Naive thymus-derived CD4-positive, alpha-beta T cell (primary cell): ENCODE measurements at regions not wholly inside any gene's neighbourhood (a gene's known extent, or its start where the extent isn't known, plus 50 kb on each side); places are given as distances from the start of the nearest gene placed in this dataset.

Experiments
- ATAC-seq: fragments of 150-1000 bp; cut with Tn5 transposase; 2 replicates; pipeline ENCODE4 v1.10.0; 2021; ENCODE audit warnings: mild to moderate bottlenecking, moderate library complexity
- CTCF ChIA-PET: fragments of 350-600 bp; sonication (Branson Sonifier 250); formaldehyde crosslinking; loops from one replicate; lab custom pipeline; 2021; ENCODE audit warnings: antibody characterized with exemption; lab: Charles Lee
- POLR2A ChIA-PET: fragments of 350-600 bp; sonication (Branson Sonifier 250); formaldehyde crosslinking; loops from one replicate; lab custom pipeline; 2021; ENCODE audit warnings: antibody characterized with exemption, inconsistent platforms; lab: Charles Lee
- DNase-seq, 9 donors: peaks; one replicate each; pipeline versions ENCODE4 v3.0.0 to v3.0.0-alpha.2; 2020 to 2022; ENCODE audit warnings: mixed read lengths in 1 of 9
- H3K27ac ChIP-seq: one replicate; pipeline ENCODE4 v1.7.0; 2013; ENCODE audit warnings: mild to moderate bottlenecking, low read depth, low read length, moderate library complexity
- H3K27me3 ChIP-seq, 2 donors: one replicate each; pipeline ENCODE4 v1.7.0; 2013; ENCODE audit warnings: low read length in 2 of 2, mild to moderate bottlenecking in 2 of 2, moderate library complexity in 2 of 2; ENCODE audit not compliant: control insufficient read depth in 2 of 2, insufficient read depth in 2 of 2
- H3K36me3 ChIP-seq, 3 experiments: 1 replicate in 2 of 3; 2 replicates in 1 of 3; pipeline ENCODE4 v1.7.0; 2013; ENCODE audit warnings: low read length in 3 of 3, mild to moderate bottlenecking in 3 of 3, moderate library complexity in 1 of 3; ENCODE audit not compliant: insufficient read depth in 3 of 3, control insufficient read depth in 2 of 3
- H3K4me1 ChIP-seq, 2 donors: one replicate each; pipeline ENCODE4 v1.7.0; 2013; ENCODE audit warnings: low read length in 2 of 2, mild to moderate bottlenecking in 2 of 2, moderate library complexity in 1 of 2; ENCODE audit not compliant: control insufficient read depth in 2 of 2, insufficient read depth in 2 of 2
- H3K4me3 ChIP-seq: 2 replicates; pipeline ENCODE4 v1.7.0; 2013; ENCODE audit warnings: mild to moderate bottlenecking, low read length
- H3K9me3 ChIP-seq, 3 experiments: 1 replicate in 2 of 3; 2 replicates in 1 of 3; pipeline ENCODE4 v1.7.0; 2013; ENCODE audit warnings: low read length in 3 of 3; ENCODE audit not compliant: control insufficient read depth in 2 of 3
- H3K27ac Mint-ChIP-seq, 9 donors: one replicate each; pipeline ENCODE4 v1.8.0; 2020 to 2022; ENCODE audit warnings: mixed read lengths in 9 of 9, mild to moderate bottlenecking in 8 of 9, moderate library complexity in 5 of 9, inconsistent platforms in 2 of 9
- H3K27me3 Mint-ChIP-seq, 5 donors: one replicate each; pipeline ENCODE4 v1.8.0; 2021 to 2022; ENCODE audit warnings: mixed read lengths in 5 of 5, mild to moderate bottlenecking in 1 of 5
- H3K36me3 Mint-ChIP-seq, 5 donors: one replicate each; pipeline ENCODE4 v1.8.0; 2020 to 2022; ENCODE audit warnings: mixed read lengths in 5 of 5, mild to moderate bottlenecking in 3 of 5, inconsistent platforms in 1 of 5
- H3K4me1 Mint-ChIP-seq, 7 donors: one replicate each; pipeline ENCODE4 v1.8.0; 2020 to 2022; ENCODE audit warnings: mixed read lengths in 7 of 7, mild to moderate bottlenecking in 3 of 7, inconsistent platforms in 1 of 7
- H3K4me3 Mint-ChIP-seq, 10 donors: one replicate each; pipeline ENCODE4 v1.8.0; 2020 to 2022; ENCODE audit warnings: mild to moderate bottlenecking in 10 of 10, mixed read lengths in 10 of 10, moderate library complexity in 6 of 10, inconsistent platforms in 2 of 10
- H3K9me3 Mint-ChIP-seq, 11 donors: one replicate each; pipeline ENCODE4 v1.8.0; 2020 to 2022; ENCODE audit warnings: mixed read lengths in 11 of 11, mild to moderate bottlenecking in 4 of 11, inconsistent platforms in 1 of 11, moderate library complexity in 1 of 11
- intact Hi-C, 2 donors: fragments of 100-400 bp; cut with micrococcal nuclease; formaldehyde crosslinking; loops; one replicate each; pipeline ENCODE4 v1.15.1; 2023

DNA sequence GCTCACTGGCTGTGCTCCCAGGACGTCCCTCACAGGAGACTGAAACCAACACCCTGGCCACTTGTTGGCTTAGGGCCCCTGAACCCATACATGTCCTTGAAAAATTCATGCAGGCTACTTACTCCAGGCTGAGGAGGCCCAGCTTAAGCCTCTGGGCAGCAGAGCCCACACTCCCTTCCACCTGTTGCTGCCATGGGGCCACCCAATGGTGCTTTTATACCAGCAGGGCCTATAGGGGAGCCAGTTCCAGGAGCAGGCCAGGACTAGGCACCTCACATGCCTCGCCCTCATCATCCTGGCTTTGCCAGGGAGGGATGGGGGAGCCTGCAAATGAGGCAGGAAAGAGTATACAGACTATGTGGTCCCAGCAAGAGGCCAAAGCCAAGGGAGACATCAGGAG, 181.7 kb upstream of the NECTIN1 start:
- Mint-ChIP-seq H3K9me3 (peaks cover 0 to 20% (median 3%) of the 10 kb centered on the region in 11 donors), H3K27me3 (peaks cover 6 to 25% (median 13%) of the 10 kb centered on the region in 5 donors), H3K27ac (no peak overlapping the region), H3K36me3 (no peaks in the 10 kb centered on the region), H3K4me1 (no peaks in the 10 kb centered on the region), H3K4me3 (no peak overlapping the region)
- Histone ChIP-seq H3K27me3 (no peaks in the 10 kb centered on the region), H3K4me1 (no peaks in the 10 kb centered on the region), H3K36me3 (no peaks in the 10 kb centered on the region), H3K27ac (no peak overlapping the region), H3K4me3 (no peak overlapping the region), H3K9me3 (no peaks in the 10 kb centered on the region)
- ATAC-seq, result no peak
- POLR2A ChIA-PET, result no interaction called here
- no peak for DNase-seq
- CTCF ChIA-PET, result no interaction called here
- intact Hi-C loops, result no loop called here

DNA sequence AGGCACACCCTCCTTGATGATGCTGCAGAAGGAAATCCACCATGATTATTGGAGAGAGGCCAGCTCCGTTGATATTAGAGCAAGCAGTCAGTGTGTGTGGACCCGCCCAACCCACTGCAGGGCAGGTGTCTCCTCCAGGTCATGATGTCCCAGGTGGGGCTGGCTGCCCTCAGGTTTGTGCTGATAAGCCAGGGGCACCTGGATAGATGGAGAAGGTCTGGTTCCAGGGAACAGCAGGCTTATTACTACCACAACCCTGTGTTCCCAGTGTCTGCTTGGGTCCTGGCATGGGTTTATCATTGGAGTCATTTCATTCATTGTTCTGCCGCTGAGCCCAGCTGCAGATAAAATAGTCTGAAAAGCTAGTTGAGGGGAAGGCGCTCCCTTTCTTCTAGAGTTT, 181.1 kb upstream of the NECTIN1 start:
- H3K27me3 ChIP-seq, result no peaks in the 10 kb centered on the region
- no peak overlapping the region for H3K4me3 ChIP-seq
- H3K36me3 Mint-ChIP-seq, result no peaks in the 10 kb centered on the region
- H3K27ac ChIP-seq, result no peak overlapping the region
- H3K4me1 Mint-ChIP-seq, result no peaks in the 10 kb centered on the region
- no peaks in the 10 kb centered on the region for H3K4me1 ChIP-seq
- peaks cover 0 to 18% (median 3%) of the 10 kb centered on the region in 11 donors for H3K9me3 Mint-ChIP-seq
- H3K4me3 Mint-ChIP-seq, result no peak overlapping the region
- DNase-seq (no peak), ATAC-seq (no peak)
- H3K9me3 ChIP-seq, result no peaks in the 10 kb centered on the region
- intact Hi-C loops, result no loop called here
- ChIA-PET POLR2A (no interaction called here), CTCF (no interaction called here)
- peaks cover 8 to 30% (median 13%) of the 10 kb centered on the region in 5 donors for H3K27me3 Mint-ChIP-seq
- H3K36me3 ChIP-seq, result no peaks in the 10 kb centered on the region
- H3K27ac Mint-ChIP-seq, result no peak overlapping the region

DNA sequence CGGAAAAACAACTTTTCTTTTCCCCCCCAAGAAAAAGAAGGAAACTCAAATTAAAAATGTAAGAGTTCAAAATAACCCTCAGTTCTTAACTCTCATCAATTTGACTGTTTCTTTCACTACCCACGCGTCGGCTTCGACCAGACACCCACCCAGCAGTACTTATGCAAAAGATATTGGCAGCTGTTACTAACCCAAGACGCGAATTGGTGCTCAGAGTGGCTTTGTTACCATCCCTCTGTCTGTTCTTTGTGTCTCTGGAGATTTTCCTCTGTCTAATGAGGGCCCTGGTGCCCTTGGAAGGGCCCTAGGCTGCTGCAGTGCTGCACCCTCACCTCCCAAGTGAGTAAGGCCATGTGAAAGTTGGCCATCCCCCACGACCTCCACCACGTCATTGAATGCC, 180.5 kb upstream of the NECTIN1 start:
- intact Hi-C loops, result no loop called here
- H3K36me3 Mint-ChIP-seq, result no peaks in the 10 kb centered on the region
- DNase-seq (no peak), ATAC-seq (no peak)
- no peaks in the 10 kb centered on the region for H3K36me3 ChIP-seq
- H3K27ac Mint-ChIP-seq, result no peak overlapping the region
- no peak overlapping the region for H3K27ac ChIP-seq
- no peaks in the 10 kb centered on the region for H3K4me1 ChIP-seq
- no peaks in the 10 kb centered on the region for H3K4me1 Mint-ChIP-seq
- H3K9me3 ChIP-seq, result no peaks in the 10 kb centered on the region
- H3K27me3 Mint-ChIP-seq, result peaks cover 8 to 33% (median 13%) of the 10 kb centered on the region in 5 donors
- no peak overlapping the region for H3K4me3 Mint-ChIP-seq
- ChIA-PET POLR2A (no interaction called here), CTCF (no interaction called here)
- H3K27me3 ChIP-seq, result no peaks in the 10 kb centered on the region
- H3K4me3 ChIP-seq, result no peak overlapping the region
- peaks cover 0 to 12% (median 0%) of the 10 kb centered on the region in 11 donors for H3K9me3 Mint-ChIP-seq

DNA sequence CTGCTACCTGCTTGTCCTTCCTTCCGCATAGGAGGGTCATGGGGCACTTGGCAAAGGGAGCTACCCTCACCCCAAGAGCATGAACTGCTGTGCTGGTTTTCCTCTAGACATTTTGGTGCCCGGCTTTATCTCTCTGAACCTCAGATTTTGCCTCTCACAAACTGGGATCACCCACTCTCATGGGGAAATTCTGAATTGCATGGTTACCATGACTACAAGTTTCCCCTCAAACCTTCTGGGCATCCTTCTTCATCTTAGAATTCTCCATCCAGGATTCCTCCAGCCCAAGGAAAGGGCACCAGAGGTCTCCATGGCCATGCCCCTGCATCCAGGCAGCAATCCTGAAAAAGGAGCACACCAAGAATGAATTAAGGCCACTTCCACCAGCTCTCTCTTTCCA, 180.1 kb upstream of the NECTIN1 start:
- Histone ChIP-seq H3K36me3 (no peaks in the 10 kb centered on the region), H3K27me3 (no peaks in the 10 kb centered on the region), H3K4me3 (no peak overlapping the region), H3K4me1 (no peaks in the 10 kb centered on the region), H3K9me3 (no peaks in the 10 kb centered on the region), H3K27ac (no peak overlapping the region)
- Mint-ChIP-seq H3K36me3 (no peaks in the 10 kb centered on the region), H3K9me3 (peaks cover 0 to 8% (median 0%) of the 10 kb centered on the region in 11 donors), H3K27ac (peak overlapping the region in 1 of 9 donors; percentile 52), H3K4me1 (no peaks in the 10 kb centered on the region), H3K27me3 (peaks cover 8 to 33% (median 13%) of the 10 kb centered on the region in 5 donors), H3K4me3 (no peak overlapping the region)
- ChIA-PET CTCF (no interaction called here), POLR2A (no interaction called here)
- intact Hi-C loops, result no loop called here
- DNase-seq (no peak), ATAC-seq (no peak)

DNA sequence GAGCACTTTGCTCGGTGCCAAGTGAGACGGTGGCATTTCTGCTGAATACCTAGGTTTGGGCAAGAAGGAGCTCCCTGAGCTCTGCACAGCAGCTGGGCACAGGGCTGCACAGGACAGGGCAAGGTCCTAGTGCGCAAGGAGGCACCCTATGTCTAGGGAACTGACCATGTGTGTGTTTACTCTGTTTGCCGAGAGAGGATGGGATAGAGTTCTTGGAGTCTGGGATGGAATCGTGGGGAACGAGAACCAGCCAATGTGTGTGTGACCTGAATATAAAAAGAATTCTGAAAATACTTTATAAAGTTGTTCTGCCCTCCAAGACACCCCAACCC, 179.5 kb upstream of the NECTIN1 start:
- CTCF ChIA-PET, result no interaction called here
- POLR2A ChIA-PET, result no interaction called here
- Mint-ChIP-seq H3K27me3 (peaks cover 8 to 33% (median 11%) of the 10 kb centered on the region in 5 donors), H3K4me3 (no peak overlapping the region), H3K4me1 (no peaks in the 10 kb centered on the region), H3K9me3 (peaks cover 0 to 5% (median 0%) of the 10 kb centered on the region in 11 donors), H3K36me3 (no peaks in the 10 kb centered on the region), H3K27ac (no peak overlapping the region)
- Histone ChIP-seq H3K27me3 (no peaks in the 10 kb centered on the region), H3K27ac (no peak overlapping the region), H3K4me1 (no peaks in the 10 kb centered on the region), H3K36me3 (no peaks in the 10 kb centered on the region), H3K4me3 (no peak overlapping the region), H3K9me3 (no peaks in the 10 kb centered on the region)
- intact Hi-C loops, result no loop called here
- ATAC-seq (no peak), DNase-seq (no peak)

DNA sequence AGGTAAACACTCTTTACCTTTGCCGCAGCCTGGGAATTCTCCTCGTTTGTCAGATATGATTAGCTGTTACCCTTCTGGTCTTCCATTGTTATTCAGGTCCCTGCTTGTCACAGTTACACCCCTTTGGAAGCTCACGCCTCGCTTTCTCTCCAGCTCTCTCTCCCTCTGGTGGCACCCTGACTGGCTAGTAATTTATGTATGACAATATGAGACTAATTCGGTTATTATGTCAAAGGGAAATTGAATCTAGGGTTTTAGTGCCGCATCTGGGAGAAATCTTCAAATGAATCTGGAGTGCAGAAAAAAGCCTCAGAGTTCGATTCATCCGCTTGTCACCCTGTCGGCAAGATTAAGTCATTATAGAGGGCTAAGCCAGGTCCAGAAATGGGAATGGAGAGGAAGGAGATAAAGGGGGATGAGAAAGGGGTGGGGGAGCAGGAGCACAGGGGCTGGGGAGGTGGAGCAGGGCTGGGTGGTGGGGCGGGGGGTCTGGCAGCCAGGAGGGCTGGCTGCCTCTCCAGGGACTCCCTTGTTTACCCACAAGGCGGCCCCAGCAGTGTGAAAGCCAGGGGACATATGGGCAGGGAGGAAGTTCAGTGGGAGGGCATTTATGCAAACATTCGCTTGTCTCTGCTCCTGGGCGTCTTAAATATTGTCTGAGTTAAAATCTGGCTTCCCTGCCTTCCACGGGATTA, 179.0 kb upstream of the NECTIN1 start:
- Mint-ChIP-seq H3K27ac (no peak overlapping the region), H3K4me1 (no peaks in the 10 kb centered on the region)
- POLR2A ChIA-PET, result no interaction called here

More for the DNA sequence above, 179.0 kb upstream of the NECTIN1 start:
- Mint-ChIP-seq H3K9me3 (peaks cover 0 to 2% (median 0%) of the 10 kb centered on the region in 11 donors), H3K4me3 (no peak overlapping the region), H3K36me3 (no peaks in the 10 kb centered on the region), H3K27me3 (peaks cover 8 to 35% (median 9%) of the 10 kb centered on the region in 5 donors)
- ATAC-seq (no peak), DNase-seq (no peak)
- no peak overlapping the region for H3K27ac ChIP-seq
- no peaks in the 10 kb centered on the region for H3K36me3 ChIP-seq
- no peak overlapping the region for H3K4me3 ChIP-seq
- CTCF ChIA-PET, result interaction anchor here (0.8 kb wide), 1 partner anchor 18 kb away, joined by 3 read pairs; no protein-coding TSS in a partner anchor
- intact Hi-C loops, result no loop called here
- H3K4me1 ChIP-seq, result no peaks in the 10 kb centered on the region
- no peaks in the 10 kb centered on the region for H3K27me3 ChIP-seq
- H3K9me3 ChIP-seq, result no peaks in the 10 kb centered on the region
